ENCODE measurements at regions not wholly inside any gene's neighbourhood (a gene's known extent, or its start where the extent isn't known, plus 50 kb on each side); places are given as distances from the start of the nearest gene placed in this dataset.
A peak's percentile ranks its signal among the peaks of the same experiment; 100 is the strongest.
"Not testable (repeated sequence)": the region's sequence is repeated elsewhere in the genome, so short reads cannot be mapped to it uniquely, and the experiment has no call there.

DNA sequence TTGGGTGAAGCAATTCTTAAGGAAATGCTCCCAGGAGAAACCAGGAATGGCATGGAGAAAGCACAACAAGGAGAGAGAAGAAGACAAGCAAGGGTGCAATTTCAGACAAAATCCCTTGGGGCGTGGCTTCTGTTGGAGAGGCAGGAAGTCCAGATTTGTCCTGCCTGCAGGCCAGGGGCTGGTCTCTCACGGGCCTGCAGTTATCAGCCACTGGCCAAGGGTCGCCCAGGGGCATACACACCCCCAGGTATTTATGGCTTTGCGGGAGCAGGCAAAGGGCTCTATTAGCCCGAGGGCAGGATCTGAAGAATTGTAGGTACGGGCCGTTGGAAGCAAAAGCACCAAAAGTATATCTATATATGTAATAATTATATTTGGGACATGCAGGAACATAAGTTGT lies 87.7 kb downstream of the IYD start:
- DNase-seq: no peak

DNA sequence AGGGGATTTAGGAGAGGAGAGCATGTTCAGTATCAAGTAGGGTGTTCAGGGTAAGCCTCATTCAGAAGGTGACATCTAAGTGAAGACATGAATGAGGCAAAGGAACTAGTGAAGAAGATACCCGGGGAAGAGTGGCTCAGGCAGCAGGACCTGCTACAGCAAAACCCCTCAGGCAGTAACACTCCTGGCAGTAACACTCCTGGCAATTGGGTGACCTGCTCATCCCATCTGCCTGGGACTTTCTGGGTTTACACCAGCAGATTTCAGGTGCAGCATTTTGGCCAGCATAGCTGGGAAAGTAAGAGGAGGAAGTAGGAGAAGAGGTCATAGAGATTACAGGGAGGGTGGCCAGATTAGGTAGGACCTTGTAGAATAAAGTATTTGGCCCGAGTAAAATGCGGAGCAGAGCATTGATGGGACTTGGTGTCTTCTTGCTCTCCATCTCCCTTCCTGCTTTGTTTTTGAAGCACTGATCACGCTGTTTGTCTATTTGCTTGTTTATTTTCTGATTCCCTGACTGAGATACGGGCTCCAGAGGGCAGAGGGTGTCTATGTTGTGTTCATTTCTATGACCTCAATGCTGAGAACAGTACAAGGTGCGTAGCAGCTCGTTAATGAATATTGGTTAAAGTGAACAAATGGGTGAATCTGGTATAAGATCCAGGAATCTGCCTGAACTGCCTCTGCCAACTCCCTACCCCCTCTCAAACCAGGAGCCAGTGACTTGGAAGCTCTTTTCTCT lies 88.3 kb downstream of the IYD start:
- no peak for DNase-seq

DNA sequence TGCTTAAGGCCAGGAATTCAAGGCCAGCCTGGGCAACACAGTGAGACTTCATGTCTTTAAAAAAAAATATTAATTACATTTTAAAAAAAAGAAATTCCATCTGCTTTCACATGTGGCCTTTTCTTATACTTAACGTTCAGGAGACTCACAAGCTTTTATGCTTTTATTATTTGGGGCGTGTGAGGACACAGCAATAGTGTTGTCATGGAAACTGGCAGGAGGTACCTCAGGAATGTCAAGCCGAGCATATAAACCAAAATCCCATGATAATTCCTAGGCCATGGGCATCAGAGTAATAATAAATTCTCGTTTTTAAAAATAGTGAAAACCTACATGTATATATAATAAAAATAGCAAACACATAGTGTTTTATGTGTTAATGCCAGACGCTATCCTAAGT lies 89.8 kb downstream of the IYD start:
- no peak for DNase-seq

DNA sequence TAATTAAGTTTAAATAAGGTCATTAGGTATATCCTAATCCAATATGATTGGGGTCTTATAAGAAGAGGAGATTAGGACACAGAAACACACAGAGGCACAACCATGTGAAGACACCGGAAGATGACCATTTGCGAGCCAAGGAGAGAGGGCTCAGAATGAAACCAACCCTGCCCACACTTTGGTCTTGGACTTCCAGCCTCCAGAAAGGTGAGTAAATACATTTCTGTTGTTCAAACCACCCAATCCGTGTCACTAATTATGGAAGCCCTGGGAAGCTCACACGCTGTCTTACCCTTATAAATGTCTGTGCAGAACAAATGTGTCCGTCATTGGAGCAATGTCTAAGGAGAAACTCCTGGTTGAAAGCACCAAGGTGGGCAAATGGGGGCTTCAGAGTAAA lies 95.0 kb downstream of the IYD start:
- no peak for DNase-seq

DNA sequence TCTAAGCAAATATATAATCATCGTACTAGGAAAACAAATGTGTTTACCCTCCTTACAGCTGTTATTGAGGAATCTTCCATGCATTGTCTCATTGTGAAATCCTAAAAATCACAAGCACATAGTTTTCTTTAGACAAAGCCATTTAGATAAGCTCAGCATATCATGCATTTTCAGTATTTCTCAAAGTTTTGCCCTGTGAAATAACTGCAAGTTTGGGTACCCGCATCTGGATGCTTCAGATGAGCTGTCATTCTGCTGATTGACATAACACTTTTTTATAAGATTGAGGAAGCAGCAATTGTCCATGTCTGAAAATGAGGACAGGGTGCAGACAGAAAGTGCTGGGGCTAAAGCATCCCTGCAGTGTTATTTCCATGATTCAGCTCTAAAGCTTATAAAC lies 96.2 kb downstream of the IYD start:
- DNase-seq: no peak

DNA sequence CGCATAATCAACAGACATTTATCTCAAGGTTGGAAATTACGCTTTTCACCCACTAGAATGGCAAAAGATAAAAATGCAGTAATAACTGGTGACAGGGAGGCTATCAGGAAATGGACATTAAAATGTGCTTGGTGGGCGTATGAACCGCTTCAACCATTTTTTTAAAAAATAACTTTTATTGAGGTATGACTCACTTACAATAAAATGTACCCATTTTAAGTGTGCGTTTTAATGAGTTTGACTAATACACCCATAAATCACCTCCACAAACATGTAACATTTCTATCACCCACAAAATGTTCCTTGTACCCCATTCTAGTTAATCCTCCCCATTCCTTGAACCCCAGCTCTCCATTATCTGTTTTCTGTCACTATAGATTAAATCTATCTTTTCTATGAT lies 96.8 kb downstream of the IYD start:
- no peak for DNase-seq

DNA sequence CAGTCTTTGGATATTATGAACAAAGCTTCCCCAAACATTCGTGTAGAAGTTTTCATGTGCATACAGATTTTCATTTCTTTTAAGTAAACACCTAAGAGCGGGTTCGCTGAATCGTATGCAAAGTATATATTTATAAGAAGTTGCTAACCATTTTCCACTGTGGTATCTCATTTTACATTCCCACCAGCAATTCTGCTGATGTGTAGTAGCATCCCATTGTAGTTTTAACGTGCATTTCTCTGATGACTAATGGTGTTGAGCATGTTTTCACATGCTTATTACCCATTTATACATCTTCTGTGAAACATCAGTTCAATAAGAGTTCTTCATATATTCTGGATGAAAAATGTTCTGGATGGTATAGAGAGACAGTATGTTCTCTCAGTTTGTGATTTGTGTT lies 97.4 kb downstream of the IYD start:
- DNase-seq: no peak

DNA sequence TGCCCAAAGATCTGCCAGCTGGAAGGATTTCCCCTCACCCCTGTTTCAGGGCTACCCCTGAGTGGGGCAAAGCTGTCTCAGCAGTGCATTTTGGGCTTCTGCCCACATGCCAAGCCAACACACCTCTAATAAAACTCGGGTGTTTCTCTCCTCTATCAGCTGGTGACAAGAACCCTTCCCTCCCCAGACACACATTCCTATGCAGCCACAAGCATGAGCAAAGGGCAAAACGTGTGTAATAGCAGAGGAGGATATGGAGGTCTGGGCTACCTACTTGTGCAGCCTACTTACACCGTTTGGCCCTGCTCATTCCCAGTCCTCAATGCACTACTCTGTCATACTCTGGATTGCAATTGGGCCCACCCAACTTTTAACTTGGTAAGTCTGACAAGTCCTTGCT lies 101.3 kb downstream of the IYD start:
- no peak for DNase-seq

DNA sequence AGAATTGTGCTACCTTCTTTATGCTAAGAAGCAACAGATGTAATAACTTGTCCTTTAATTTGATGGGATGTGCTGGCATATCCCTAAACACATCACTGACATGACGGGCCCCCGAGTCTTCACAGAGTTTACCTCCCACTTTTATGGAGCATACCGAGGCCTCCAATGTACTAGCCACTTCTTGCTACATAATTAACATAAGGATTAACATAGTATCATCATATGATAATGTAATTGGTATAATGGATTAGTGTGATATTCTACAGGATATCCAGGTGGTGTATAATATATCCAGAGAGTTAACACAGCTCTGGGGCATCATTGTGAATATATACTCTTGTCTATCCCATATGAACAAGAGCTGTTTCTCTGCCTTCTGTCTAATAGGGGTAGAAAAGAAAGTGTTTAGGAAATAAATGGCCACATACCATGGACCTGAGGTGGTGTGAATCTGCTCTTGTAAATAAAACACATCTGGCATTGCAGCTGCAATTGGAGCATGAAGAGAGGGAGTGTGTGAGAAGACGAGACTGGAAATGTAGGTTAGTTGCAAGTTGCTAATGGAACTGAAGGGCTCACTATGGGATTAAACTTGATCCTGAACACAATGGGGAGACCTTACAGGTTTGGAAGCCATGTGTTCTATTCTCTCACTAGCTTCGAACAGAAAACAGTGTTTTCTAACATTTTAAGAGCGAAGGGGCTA lies 102.3 kb downstream of the IYD start:
- DNase-seq: no peak

DNA sequence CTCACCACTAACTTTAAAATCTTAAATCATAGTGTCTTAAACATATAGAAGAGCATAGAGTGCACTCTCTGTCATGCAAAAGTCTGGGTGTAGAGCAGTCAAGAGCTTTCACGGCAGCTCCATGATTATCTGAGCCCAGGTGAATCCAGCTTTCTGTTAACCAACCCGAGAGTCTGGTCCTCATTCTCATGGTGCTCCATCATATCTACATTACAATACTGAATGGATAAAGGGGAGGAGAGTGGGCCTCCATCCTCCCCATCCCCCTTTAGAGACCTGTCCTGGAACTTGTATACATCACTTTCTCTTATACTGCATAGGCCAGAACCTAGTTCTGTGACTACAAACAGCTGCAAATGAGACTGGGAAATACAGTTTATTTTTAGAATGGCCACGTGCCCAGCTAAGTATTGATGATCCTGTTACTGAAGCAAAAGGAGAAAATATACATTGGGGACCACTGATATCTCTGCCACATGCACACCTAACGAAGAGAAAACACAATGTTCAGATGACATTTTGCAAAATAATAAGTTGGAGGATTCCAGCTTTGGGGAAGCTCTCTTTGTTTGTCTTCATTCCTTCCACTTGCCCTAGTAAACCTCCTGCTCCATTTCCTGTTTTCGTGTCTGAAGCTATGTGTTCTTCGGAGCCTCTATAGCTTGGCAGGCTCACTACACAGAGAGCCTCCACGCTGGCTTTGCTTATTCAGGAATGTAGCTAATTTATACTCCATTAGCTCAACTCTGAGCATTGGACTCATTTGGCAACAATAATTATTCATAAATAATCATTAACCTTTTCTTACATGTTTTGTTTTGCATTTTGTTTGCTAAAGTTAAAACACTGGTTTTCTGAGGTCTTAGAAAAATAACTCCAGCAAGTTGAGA lies 110.1 kb downstream of the IYD start:
- DNase-seq: no peak

DNA sequence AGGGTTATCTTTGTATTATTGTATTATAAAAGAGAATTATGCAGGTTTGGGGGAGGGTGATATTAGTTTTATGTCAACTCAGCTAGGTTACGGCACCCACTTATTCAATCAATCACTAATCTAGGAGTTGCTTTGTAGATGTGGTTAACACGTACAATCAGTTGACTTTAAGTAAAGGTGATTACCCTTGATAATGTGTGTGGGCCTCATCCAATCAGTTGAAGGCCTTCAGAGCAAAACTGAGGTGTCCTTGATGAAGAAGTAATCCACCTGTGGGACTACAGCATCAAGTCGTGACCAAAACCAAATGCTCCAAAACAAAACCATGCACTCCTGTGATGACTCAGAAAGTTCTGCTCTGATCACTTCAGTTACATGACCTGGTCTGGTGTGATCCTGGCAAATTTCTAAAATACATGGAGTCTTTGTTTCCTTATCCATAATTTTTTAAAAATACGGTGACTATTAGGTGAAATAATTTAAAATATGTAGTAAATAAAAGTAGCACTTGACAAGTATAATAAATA lies 114.1 kb downstream of the IYD start:
- no peak for DNase-seq

DNA sequence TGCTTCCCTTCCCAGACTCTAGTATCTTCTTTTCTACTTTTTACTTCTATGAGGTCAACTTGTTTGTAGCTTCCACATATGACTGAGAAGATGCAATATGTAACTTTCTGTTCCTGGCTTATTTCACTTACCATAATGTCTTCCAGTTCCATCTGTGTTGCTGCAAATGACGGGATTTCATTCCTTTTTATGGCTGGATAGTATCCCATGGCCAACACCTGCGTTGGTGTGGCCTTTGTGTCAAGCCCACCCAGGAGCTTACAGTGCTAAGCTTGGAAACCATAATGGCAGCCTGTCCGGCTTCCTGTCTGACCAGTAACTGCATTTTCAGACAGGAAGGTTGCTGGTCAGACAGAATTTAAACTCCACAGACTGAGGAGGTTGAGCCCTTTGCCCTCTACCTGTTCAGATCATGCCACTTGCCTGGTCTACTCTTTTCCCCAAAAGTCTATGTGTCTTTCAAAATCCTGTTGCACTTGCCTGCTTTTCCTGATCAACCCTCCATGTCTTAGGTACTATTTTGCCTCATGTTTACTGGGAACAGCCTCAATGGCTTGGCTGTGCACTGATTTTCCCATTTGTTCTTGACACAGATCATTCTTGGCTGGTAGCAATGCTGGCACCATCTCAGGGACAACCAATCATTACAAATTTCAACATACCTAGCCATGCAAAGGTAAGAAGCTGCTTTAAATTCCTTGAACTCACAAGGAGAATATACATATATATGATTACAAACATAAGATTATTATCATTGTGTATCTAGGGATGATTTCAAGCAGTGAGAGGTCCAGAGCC lies 114.3 kb upstream of the PLEKHG1 start:
- no peak for DNase-seq

DNA sequence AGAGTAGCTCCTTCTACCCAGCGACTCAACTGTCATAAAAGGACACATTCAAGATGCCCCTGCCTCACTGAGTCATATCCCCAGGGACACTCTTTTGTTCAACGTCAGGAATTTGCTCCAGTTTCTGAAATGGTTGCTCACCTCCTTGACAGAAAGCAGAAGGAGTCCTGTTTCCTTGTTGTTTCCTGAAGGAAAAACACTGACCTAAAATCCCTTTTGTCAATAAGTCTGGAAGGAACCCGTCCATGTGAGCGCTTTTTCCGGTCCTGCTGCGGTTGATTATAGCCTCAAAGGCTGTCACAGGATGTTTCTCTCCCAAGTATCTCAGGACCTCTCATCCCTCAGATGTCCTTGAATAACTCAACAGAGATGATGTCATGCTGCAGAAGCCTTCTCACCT lies 113.6 kb upstream of the PLEKHG1 start:
- DNase-seq: no peak

DNA sequence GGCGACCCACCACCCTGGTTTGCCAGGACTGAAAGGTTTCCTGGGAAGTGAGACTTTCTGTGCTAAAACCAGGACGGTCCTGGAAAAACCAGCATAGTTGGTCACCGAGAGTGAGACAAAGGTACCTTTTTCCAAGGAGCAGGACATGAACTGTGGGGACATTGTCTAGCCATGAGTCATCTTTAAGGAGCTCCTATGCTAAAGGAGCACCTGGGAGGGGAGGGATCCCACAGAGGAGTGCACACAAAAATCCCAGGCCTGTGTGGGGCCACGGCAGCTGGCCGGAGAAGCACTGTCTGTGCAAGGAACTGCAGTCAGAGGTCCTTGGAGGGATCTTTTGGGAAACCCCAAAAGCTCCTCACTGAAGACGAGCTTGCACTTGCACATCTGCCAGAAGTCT lies 109.1 kb upstream of the PLEKHG1 start:
- no peak for DNase-seq

DNA sequence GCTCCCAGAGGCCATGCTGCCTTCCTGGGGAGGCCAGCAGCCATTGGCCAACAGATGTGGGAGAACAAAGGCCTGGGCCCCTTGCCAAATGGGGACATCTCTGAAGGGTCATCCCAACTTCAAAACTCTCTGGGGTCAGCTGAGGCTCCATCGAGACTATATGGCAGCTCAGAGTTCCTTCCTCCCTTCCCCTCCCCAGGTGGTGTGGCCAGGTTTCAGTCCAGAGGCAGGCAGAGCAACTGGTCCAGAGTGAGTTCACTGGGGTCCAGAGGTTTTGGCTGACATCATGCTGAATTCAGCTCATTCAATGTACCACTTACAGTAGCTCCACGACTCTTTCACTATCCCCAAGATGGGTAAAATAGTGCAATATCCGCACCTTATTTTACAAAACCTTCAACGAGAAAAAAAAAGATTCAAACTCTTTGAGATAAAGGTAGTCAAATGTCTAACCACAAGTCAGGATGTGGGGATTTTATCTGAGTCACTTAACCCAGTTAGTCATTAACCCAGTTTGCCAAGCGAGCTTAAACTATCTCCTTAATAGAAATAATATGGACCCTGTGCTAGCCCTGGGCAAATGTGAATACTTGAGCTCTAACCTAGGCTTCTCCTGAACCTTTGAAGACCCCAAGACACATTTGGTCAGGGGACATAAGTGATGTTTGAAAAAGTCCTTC lies 108.4 kb upstream of the PLEKHG1 start:
- DNase-seq: peak; percentile 39

DNA sequence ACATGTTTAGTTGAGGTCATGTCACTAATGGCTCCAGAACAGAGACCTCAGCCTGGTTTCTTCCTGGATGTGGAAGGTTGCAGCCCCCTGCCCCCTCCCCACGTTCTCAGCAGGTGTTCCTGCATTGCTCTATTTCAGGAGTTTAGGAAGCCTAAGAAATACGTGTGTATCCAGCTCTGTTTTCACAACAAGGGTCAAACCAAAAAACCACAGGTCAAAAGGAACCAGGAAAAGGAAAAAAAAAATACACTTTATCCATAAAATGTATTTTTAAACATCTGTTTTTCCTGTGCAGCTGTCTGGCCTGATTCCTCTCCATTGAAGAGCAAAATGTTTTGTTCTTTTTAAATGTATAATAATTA lies 107.9 kb upstream of the PLEKHG1 start:
- DNase-seq: no peak

DNA sequence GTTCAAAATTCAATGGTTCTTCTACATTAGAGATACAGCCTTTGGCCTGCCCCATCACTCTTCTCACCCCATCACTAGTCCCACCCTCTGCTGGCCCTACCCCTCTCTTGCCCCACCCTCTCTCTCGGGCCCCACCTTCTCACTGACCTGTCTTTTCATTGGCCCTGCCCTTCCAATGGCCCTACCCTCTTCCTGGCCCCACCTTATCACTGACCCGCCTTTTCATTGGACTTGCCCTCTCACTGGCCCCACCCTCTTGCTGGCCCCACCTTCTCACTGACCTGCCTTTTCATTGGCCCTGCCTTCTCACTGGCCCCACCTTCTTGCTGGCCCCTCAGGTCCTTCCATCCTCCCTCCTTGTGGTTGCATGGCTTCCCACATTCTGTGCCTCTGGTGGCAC lies 107.2 kb upstream of the PLEKHG1 start:
- DNase-seq: no peak

DNA sequence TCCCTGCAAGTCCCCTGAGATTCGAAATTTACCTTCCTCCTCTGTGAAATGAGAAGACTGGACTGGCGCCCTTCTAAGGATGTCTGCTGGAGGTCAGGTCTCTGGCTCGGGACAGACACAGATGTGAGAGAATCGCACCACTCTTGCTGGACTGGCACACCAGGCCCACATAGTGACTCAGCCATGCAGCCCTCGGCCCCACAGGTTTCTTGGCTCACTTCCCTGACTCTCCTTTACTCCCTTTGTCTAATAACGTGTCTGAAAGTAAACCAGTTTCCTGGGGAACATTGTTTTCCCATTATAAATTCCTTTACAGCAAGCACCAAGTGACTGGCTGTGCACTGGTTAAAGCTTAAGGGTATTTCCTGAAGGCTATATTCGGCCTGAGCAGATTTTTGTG lies 106.7 kb upstream of the PLEKHG1 start:
- no peak for DNase-seq

DNA sequence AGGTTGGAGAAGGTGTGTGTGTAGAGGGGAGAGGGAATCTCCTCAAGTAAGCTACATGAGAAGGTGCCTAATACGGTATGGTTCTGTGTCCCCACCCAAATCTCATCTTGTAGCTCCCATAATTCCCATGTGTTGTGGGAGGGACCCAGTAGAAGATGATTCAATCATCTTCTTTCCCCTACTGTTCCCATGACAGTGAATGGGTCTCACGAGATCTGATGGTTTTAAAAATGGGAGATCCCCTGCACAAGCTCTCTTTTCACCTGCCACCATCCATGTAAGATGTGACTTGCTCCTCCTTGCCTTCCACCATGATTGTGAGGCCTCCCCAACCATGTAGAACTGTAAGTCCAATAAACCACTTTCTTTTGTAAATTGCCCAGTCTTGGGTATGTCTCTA lies 106.1 kb upstream of the PLEKHG1 start:
- not testable (repeated sequence) for DNase-seq

DNA sequence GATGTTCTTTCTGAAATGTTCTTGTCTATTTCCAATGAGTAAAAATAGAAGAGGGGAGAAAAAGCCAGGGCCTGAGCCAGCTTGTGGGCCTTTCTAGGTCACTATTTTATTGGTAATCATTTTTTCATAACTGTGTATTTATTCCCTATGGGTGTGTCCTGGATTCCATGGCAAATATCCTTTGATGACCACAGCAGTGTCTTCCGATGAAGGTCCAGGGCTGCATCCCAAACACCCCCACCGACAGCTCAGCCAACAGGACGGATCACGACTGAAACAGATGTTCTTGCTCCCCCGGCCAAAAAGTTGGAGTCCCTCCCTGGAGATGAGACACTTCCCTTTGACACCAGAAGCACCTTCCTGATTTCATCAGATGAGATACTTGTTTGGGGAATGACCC lies 105.4 kb upstream of the PLEKHG1 start:
- no peak for DNase-seq

DNA sequence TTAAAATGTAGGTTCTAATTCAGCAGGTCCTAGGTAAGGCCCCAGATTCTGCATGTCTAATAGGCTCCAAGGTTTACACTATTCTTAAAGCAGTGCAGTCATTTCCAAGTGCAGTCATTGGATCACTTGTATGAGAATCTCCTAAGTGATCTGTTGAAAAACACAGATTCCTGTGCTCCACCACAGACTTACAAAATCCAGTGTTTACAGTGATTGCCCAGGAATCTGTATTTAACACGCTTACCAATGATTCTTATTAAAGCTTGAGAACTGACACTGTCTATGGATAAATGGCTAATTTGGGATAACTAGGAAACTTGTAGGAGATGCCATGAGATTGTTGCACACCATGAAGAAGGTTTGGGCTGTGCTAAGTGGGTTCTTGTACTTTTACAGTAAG lies 104.6 kb upstream of the PLEKHG1 start:
- no peak for DNase-seq

DNA sequence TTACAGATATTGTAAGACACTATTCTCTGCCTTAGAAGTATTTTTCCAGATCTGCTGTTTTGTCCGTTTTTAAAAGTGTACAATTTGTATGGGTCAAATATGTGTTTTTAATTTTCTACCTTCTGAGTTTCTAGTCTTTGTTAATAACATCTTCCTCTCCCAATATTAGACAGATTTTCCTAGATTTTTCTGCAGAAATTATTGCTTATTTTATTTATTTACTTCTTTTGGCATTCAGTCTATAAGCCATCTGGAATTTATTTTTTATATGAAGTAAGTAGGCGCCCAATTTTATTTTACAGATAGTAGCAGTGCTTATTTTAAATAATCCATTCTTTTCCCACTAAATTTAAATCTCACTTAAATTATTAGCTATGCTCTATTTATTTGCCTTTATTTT lies 103.1 kb upstream of the PLEKHG1 start:
- no peak for DNase-seq
